Suprapubic skin (tissue), 4 donors: ENCODE measurements at regions not wholly inside any gene's neighbourhood (a gene's known extent, or its start where the extent isn't known, plus 50 kb on each side); places are given as distances from the start of the nearest gene placed in this dataset.

Source experiments
- DNase-seq, 2 donors: peaks; one replicate each; pipeline ENCODE4 v3.0.0-alpha.2; 2019; ENCODE audit warnings: low spot score in 2 of 2
- H3K27ac ChIP-seq: fragments of 200-600 bp; sonication (generic); one replicate; pipeline ENCODE4 v1.5.1; 2019
- H3K27me3 ChIP-seq: fragments of 200-600 bp; sonication (generic); one replicate; pipeline ENCODE4 v1.5.1; 2019
- H3K36me3 ChIP-seq: fragments of 200-600 bp; sonication (generic); one replicate; pipeline ENCODE4 v1.5.1; 2019
- H3K4me1 ChIP-seq: fragments of 200-600 bp; sonication (generic); one replicate; pipeline ENCODE4 v1.5.1; 2019
- H3K4me3 ChIP-seq: fragments of 200-600 bp; sonication (generic); one replicate; pipeline ENCODE4 v1.5.1; 2019; ENCODE audit warnings: mild to moderate bottlenecking
- H3K9me3 ChIP-seq: fragments of 200-600 bp; sonication (generic); one replicate; pipeline ENCODE4 v1.5.1; 2019
- EP300 ChIP-seq: sonication (generic); formaldehyde crosslinking; IDR thresholded peaks from one replicate; pipeline ENCODE4 v1.6.1; 2017; ENCODE audit warnings: antibody characterized with exemption
- POLR2A ChIP-seq, 2 donors: fragments of 450-650 bp; IDR thresholded peaks; one replicate each; pipeline ENCODE4 v1.6.1; 2017; ENCODE audit warnings: antibody characterized with exemption in 2 of 2, mild to moderate bottlenecking in 2 of 2, moderate library complexity in 2 of 2
- POLR2AphosphoS5 ChIP-seq, 3 donors: sonication (generic); formaldehyde crosslinking; IDR thresholded peaks; one replicate each; pipeline ENCODE4 v1.6.1; 2017; ENCODE audit warnings: antibody characterized with exemption in 3 of 3
- WGBS: methylation state at CpG from one replicate; pipeline ENCODE4 v1.1.5; 2018; 5-methylcytosine and 5-hydroxymethylcytosine counted together
- TF ChIP-seq, protein P1 (sequence below), 2 donors: fragments of 200-600 bp in 1 of 2; fragments of 450-650 bp in 1 of 2; sonication (generic) in 1 of 2; IDR thresholded peaks; one replicate each; pipeline ENCODE4 v1.5.1; 2016 to 2019; ENCODE audit warnings: antibody characterized with exemption in 2 of 2, mild to moderate bottlenecking in 1 of 2, moderate library complexity in 1 of 2

DNA sequence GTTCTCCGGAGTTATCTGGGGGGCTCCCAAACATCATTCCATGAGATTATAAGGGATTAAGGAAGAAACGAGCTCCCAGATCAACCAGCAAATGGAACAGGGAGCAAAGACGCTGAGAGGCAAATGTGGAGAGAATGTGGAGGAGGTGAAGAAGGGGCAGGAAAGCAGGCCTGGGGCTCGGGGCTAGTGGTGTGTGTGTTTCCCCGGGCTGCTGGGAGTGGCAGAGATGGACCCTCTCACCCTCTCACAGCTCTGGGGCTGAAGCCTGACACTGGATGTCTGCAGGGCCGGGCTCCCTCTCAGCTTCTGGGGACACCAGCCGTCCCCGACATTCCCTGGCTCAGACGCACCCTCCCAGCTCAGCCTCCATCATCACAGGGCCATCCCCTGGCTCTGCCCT, 212.6 kb downstream of the THBS2 start:
- TF ChIP-seq EP300 (no peak), POLR2A (IDR thresholded peaks at IDR 0.05) (no peak), POLR2AphosphoS5 (IDR thresholded peaks at IDR 0.05) (no peak)
- TF ChIP-seq, protein P1, sequence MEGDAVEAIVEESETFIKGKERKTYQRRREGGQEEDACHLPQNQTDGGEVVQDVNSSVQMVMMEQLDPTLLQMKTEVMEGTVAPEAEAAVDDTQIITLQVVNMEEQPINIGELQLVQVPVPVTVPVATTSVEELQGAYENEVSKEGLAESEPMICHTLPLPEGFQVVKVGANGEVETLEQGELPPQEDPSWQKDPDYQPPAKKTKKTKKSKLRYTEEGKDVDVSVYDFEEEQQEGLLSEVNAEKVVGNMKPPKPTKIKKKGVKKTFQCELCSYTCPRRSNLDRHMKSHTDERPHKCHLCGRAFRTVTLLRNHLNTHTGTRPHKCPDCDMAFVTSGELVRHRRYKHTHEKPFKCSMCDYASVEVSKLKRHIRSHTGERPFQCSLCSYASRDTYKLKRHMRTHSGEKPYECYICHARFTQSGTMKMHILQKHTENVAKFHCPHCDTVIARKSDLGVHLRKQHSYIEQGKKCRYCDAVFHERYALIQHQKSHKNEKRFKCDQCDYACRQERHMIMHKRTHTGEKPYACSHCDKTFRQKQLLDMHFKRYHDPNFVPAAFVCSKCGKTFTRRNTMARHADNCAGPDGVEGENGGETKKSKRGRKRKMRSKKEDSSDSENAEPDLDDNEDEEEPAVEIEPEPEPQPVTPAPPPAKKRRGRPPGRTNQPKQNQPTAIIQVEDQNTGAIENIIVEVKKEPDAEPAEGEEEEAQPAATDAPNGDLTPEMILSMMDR (IDR thresholded peaks at IDR 0.05) = no peak
- H3K4me1 ChIP-seq = peaks cover 3% of the 10 kb centered on the region
- H3K9me3 ChIP-seq = no peaks in the 10 kb centered on the region
- no peak overlapping the region for H3K4me3 ChIP-seq
- 89% methylated on average over 9 of the region's 9 CpGs for WGBS
- DNase-seq = no peak
- no peaks in the 10 kb centered on the region for H3K27me3 ChIP-seq
- no peaks in the 10 kb centered on the region for H3K36me3 ChIP-seq
- no peak overlapping the region for H3K27ac ChIP-seq

DNA sequence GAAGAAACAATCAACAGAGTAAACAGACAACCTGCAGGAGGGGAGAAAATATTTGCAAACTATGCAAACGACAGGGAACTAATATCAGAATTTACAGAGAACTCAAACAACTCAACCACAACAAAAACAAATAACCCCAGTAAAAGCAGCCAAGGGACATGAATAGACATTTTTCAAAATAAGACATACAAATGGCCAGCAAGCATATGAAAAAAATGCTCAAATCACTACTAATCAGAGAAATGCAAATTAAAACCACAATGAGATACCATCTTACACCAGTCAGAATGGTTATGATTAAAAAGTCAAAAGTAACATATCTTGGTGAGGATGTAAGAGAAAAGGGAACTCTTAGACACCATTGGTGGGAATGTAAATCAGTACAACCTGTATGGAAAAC, 215.0 kb downstream of the THBS2 start:
- DNase-seq = no peak
- Histone ChIP-seq H3K27ac (no peak overlapping the region), H3K4me1 (no peaks in the 10 kb centered on the region), H3K4me3 (no peak overlapping the region), H3K36me3 (no peaks in the 10 kb centered on the region), H3K9me3 (no peaks in the 10 kb centered on the region), H3K27me3 (no peaks in the 10 kb centered on the region)
- TF ChIP-seq EP300 (no peak), POLR2AphosphoS5 (IDR thresholded peaks at IDR 0.05) (no peak), POLR2A (IDR thresholded peaks at IDR 0.05) (no peak)
- TF ChIP-seq, protein P1 (IDR thresholded peaks at IDR 0.05) = no peak
- 74% methylated on average over 1 of the region's 1 CpG for WGBS

DNA sequence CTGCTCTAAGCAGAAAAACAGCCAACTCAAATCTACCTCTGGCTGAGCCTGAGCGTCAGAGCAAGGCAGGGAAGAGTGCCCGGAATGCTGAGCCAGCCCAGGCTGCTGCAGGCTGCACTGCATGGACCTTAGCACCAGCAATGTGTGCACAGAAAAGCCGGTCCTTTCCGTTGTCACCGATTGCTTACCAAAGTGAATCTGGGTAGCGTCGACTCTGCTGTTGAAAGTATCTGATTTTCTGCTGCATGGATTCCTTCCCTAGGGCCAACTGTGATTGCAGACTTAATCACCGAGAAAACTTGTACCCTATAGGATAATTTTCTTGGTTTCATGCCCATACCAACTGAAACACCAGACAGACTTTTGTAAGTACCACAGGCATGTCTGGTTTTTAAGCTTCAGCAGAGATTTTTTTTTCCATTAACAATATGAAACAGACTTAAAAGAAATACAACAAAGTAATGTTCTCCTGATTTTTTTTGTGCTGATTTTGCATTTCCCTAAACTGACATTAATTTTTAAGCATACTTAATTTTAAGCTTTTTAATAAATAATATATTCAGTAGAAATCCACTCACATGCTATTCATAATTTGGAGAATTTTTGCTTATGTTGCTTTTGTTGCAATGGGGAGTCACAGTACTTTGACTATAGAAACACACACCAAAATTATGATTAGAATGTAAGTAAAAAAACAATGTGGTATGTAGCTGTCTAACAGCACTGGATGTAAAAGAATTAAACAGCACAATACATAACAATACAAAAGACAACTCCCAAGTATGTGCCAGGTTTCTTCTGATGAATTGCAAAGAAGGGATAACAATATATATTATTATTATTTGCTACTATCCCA, 218.0 kb downstream of the THBS2 start:
- DNase-seq = no peak
- whole genome bisulfite sequencing = 27% methylated on average over 8 of the region's 8 CpGs
- Histone ChIP-seq H3K27ac (no peak overlapping the region), H3K4me1 (no peaks in the 10 kb centered on the region), H3K36me3 (no peaks in the 10 kb centered on the region), H3K4me3 (no peak overlapping the region), H3K9me3 (no peaks in the 10 kb centered on the region), H3K27me3 (no peaks in the 10 kb centered on the region)
- TF ChIP-seq EP300 = no peak
- TF ChIP-seq POLR2AphosphoS5 (IDR thresholded peaks at IDR 0.05) = no peak
- no peak for TF ChIP-seq POLR2A (IDR thresholded peaks at IDR 0.05)
- TF ChIP-seq, protein P1 (IDR thresholded peaks at IDR 0.05) = no peak

DNA sequence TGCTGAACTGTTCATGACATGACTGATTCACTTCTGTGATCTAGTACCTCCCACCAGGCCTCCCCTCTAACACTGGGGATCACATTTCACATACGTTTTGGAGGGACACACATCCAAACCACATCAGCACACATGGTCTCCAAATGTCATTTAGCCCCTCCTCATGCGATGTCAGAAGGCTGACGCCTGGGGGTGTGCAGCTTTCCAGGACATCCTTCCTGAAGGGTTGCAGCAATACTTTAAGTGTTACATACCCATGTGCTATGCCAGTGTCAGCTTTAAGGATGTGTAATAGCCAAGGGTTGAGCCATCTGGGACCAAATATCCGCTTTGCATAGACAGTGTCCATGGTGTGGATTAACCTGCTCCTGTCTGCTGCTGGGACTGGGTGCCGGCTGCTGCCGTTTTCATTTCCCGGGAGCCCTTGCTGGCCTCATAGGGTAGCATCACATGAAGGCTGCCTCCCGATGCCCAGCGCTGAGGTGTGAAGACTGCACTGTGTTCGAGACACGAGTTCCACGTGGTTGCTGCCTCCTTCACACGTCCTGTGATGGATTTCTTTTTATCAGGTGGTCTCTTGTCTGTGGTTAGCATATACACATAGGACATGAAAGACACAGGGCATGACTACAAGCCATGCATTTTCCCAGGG, 219.0 kb downstream of the THBS2 start:
- H3K4me1 ChIP-seq = no peaks in the 10 kb centered on the region
- H3K36me3 ChIP-seq = no peaks in the 10 kb centered on the region
- H3K9me3 ChIP-seq = no peaks in the 10 kb centered on the region
- no peak overlapping the region for H3K4me3 ChIP-seq
- 68% methylated on average over 11 of the region's 13 CpGs for WGBS
- TF ChIP-seq POLR2A (IDR thresholded peaks at IDR 0.05) = no peak
- TF ChIP-seq, protein P1 (IDR thresholded peaks at IDR 0.05) = no peak
- TF ChIP-seq EP300 = no peak
- no peak for TF ChIP-seq POLR2AphosphoS5 (IDR thresholded peaks at IDR 0.05)
- no peak overlapping the region for H3K27ac ChIP-seq
- no peak for DNase-seq
- H3K27me3 ChIP-seq = no peaks in the 10 kb centered on the region

DNA sequence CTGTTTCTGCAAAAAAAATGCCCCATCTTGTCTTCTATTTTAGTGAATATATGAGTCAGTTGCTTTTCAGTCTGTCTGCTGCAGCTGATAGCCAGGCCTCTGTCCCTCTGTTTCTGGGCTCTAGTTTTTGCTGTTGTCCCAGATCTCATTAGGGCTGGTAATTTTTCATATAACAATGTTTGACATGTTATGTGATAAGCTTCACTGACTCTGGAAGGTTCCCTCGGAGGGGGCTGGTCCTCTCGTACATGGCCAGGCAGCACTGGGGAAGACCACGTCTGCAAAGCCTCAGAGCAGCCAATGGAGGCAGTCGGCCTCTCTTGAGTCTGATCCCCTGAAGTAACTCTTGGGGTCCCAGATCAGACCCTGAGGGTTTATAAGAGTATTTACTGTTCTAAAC, 223.8 kb downstream of the THBS2 start:
- WGBS = 83% methylated on average over 4 of the region's 4 CpGs
- H3K27ac ChIP-seq = no peak overlapping the region
- H3K4me3 ChIP-seq = no peak overlapping the region

More for the DNA sequence above, 223.8 kb downstream of the THBS2 start:
- H3K27me3 ChIP-seq = no peaks in the 10 kb centered on the region
- no peak for DNase-seq
- no peaks in the 10 kb centered on the region for H3K9me3 ChIP-seq
- TF ChIP-seq EP300 (no peak), POLR2A (IDR thresholded peaks at IDR 0.05) (no peak), POLR2AphosphoS5 (IDR thresholded peaks at IDR 0.05) (no peak)
- TF ChIP-seq, protein P1 (IDR thresholded peaks at IDR 0.05) = no peak
- no peaks in the 10 kb centered on the region for H3K36me3 ChIP-seq
- no peaks in the 10 kb centered on the region for H3K4me1 ChIP-seq
